ENCODE measurements at regions not wholly inside any gene's neighbourhood (a gene's known extent, or its start where the extent isn't known, plus 50 kb on each side); places are given as distances from the start of the nearest gene placed in this dataset.

DNA sequence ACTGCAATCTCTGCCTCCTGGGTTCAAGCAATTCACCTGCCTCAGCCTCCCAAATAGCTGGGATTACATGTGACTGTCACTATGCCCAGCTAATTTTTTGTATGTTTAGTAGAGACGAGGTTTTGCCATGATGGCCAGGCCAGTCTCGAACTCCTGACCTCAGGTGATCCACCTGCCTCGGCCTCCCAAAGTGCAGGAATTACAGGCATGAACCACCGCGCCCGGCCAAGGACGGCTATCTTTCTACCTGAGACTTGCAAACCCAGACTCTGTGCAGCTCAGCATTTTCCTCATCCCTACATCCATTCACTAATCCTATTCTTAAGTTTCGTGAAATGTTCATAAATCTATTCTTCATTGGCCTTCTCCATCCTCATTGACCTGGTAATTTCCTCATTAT lies 330.0 kb downstream of the ANTXR2 start:
- Histone ChIP-seq H3K9ac (replicated peaks; ENCODE audit: extremely low read depth, insufficient read depth, low read length) (no peak overlapping the region), H3K79me2 (ENCODE audit: control insufficient read depth, insufficient read depth, low read length) (no peaks in the 10 kb centered on the region), H3K9me1 (replicated peaks; ENCODE audit: control insufficient read depth, extremely low read depth, insufficient read depth, low read length) (no peaks in the 10 kb centered on the region), H3K9me3 (replicated peaks; ENCODE audit: control insufficient read depth, insufficient read depth, low read length) (no peaks in the 10 kb centered on the region), H3K27ac (ENCODE audit: insufficient read depth, low read depth, low read length) (no peak overlapping the region), H3K27me3 (ENCODE audit: control insufficient read depth in 2 of 2, insufficient read depth in 2 of 2, low read length in 2 of 2) (peaks cover 0 to 2% of the 10 kb centered on the region in 2 experiments), H4K20me1 (replicated peaks; ENCODE audit: control insufficient read depth, extremely low read depth, insufficient read depth, low read length) (no peaks in the 10 kb centered on the region), H3K36me3 (ENCODE audit: control insufficient read depth in 2 of 2, extremely low read depth in 1 of 2, insufficient read depth in 2 of 2, low read length in 2 of 2) (no peaks in the 10 kb centered on the region), H3K4me1 (ENCODE audit: control insufficient read depth, extremely low read depth, insufficient read depth, low read length) (no peaks in the 10 kb centered on the region), H2AFZ (ENCODE audit: low read depth, low read length) (no peak overlapping the region), H3K4me2 (ENCODE audit: insufficient read depth, low read length) (no peak overlapping the region), H3K4me3 (replicated peaks in 1 of 3; ENCODE audit: insufficient read depth in 1 of 3, low read depth in 1 of 3, low read length in 3 of 3) (no peak overlapping the region)
- BruUV-seq (replicated peaks), result no TSS peak
- no peak for FAIRE-seq
- POLR2A ChIA-PET, result no interaction called here
- dilution Hi-C loops (cut with MboI; ENCODE audit: extremely low pct_ligation_motif_present, low sequenced_read_pairs) (no loop called here), intact Hi-C loops (cut with micrococcal nuclease) (no loop called here)
- TF ChIP-seq EZH2 (IDR thresholded peaks at IDR 0.05; ENCODE audit: borderline replicate concordance, low read depth, low read length, severe bottlenecking), result no peak
- TF ChIP-seq POLR2AphosphoS5 (IDR thresholded peaks at IDR 0.05; ENCODE audit: insufficient read depth, low read depth, low read length), result no peak
- CTCF ChIA-PET, result no interaction called here
- DNase-seq (ENCODE audit: low read depth, low spot score), result no peak

DNA sequence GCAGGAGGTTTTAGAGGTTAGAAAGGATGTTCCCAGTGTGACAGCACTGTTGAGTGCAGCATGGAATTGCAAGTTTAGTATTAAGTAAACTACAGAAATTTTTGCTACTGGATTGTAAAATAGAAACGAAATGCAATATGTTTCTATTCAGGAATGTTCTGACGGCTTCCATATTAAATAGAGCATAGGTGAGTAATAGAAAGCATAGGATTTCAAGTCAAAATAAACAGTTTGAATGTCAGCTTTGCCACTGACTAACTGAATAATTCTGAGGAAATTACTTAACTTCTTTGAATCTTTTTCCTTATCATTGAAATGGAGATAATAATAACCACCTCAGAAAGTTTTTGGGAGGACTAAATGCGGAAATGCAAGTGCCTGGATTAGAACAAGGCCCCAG lies 331.9 kb upstream of the GK2 start:
- ChIA-PET CTCF (no interaction called here), POLR2A (no interaction called here)
- DNase-seq (ENCODE audit: low read depth, low spot score) (no peak), FAIRE-seq (no peak)
- H3K27me3 ChIP-seq (ENCODE audit: control insufficient read depth in 2 of 2, insufficient read depth in 2 of 2, low read length in 2 of 2), result peaks cover 0 to 2% of the 10 kb centered on the region in 2 experiments
- no peaks in the 10 kb centered on the region for H4K20me1 ChIP-seq (replicated peaks; ENCODE audit: control insufficient read depth, extremely low read depth, insufficient read depth, low read length)
- H3K9ac ChIP-seq (replicated peaks; ENCODE audit: extremely low read depth, insufficient read depth, low read length), result no peak overlapping the region
- no peak overlapping the region for H3K4me2 ChIP-seq (ENCODE audit: insufficient read depth, low read length)
- no peaks in the 10 kb centered on the region for H3K36me3 ChIP-seq (ENCODE audit: control insufficient read depth in 2 of 2, extremely low read depth in 1 of 2, insufficient read depth in 2 of 2, low read length in 2 of 2)
- H3K79me2 ChIP-seq (ENCODE audit: control insufficient read depth, insufficient read depth, low read length), result no peaks in the 10 kb centered on the region
- H3K9me3 ChIP-seq (replicated peaks; ENCODE audit: control insufficient read depth, insufficient read depth, low read length), result no peaks in the 10 kb centered on the region
- H2AFZ ChIP-seq (ENCODE audit: low read depth, low read length), result no peak overlapping the region
- dilution Hi-C loops (cut with MboI; ENCODE audit: extremely low pct_ligation_motif_present, low sequenced_read_pairs) (no loop called here), intact Hi-C loops (cut with micrococcal nuclease) (no loop called here)
- no peaks in the 10 kb centered on the region for H3K9me1 ChIP-seq (replicated peaks; ENCODE audit: control insufficient read depth, extremely low read depth, insufficient read depth, low read length)
- no peaks in the 10 kb centered on the region for H3K4me1 ChIP-seq (ENCODE audit: control insufficient read depth, extremely low read depth, insufficient read depth, low read length)
- BruUV-seq (replicated peaks), result no TSS peak
- no peak overlapping the region for H3K4me3 ChIP-seq (replicated peaks in 1 of 3; ENCODE audit: insufficient read depth in 1 of 3, low read depth in 1 of 3, low read length in 3 of 3)
- TF ChIP-seq, protein P1, sequence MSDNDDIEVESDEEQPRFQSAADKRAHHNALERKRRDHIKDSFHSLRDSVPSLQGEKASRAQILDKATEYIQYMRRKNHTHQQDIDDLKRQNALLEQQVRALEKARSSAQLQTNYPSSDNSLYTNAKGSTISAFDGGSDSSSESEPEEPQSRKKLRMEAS (IDR thresholded peaks at IDR 0.05; ENCODE audit: insufficient read depth, insufficient read length), result no peak
- TF ChIP-seq FOS (IDR thresholded peaks at IDR 0.05; ENCODE audit: borderline replicate concordance, insufficient read depth, low read length) (no peak), JUN (IDR thresholded peaks at IDR 0.05; ENCODE audit: borderline replicate concordance, insufficient read depth, insufficient read length, low read depth) (no peak), MYC (IDR thresholded peaks at IDR 0.05; ENCODE audit: low read depth, low read length) (no peak)
- TF ChIP-seq, protein P2, sequence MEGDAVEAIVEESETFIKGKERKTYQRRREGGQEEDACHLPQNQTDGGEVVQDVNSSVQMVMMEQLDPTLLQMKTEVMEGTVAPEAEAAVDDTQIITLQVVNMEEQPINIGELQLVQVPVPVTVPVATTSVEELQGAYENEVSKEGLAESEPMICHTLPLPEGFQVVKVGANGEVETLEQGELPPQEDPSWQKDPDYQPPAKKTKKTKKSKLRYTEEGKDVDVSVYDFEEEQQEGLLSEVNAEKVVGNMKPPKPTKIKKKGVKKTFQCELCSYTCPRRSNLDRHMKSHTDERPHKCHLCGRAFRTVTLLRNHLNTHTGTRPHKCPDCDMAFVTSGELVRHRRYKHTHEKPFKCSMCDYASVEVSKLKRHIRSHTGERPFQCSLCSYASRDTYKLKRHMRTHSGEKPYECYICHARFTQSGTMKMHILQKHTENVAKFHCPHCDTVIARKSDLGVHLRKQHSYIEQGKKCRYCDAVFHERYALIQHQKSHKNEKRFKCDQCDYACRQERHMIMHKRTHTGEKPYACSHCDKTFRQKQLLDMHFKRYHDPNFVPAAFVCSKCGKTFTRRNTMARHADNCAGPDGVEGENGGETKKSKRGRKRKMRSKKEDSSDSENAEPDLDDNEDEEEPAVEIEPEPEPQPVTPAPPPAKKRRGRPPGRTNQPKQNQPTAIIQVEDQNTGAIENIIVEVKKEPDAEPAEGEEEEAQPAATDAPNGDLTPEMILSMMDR (IDR thresholded peaks at IDR 0.05; ENCODE audit: extremely low read depth in 1 of 2, insufficient read depth in 1 of 2, low read depth in 1 of 2, low read length in 2 of 2), result no peak
- H3K27ac ChIP-seq (ENCODE audit: insufficient read depth, low read depth, low read length), result no peak overlapping the region
